HAP-1 (cell line): ENCODE measurements at regions not wholly inside any gene's neighbourhood (a gene's known extent, or its start where the extent isn't known, plus 50 kb on each side); places are given as distances from the start of the nearest gene placed in this dataset.

Experiments
- DNase-seq, 2 experiments: peaks; one replicate each; pipeline ENCODE4 v3.0.0-alpha.2; 2016 to 2020; ENCODE audit warnings: low spot score in 2 of 2
- H3K27me3 ChIP-seq: fragments of 250-450 bp; sonication (Bioruptor Pico); 2 replicates; pipeline ENCODE4 v1.5.1; 2020; ENCODE audit warnings: low read depth, mild to moderate bottlenecking, moderate library complexity
- H3K36me3 ChIP-seq: fragments of 250-450 bp; sonication (Bioruptor Pico); replicated peaks from 2 replicates; pipeline ENCODE4 v1.5.1; 2020; ENCODE audit warnings: mild to moderate bottlenecking
- H3K4me1 ChIP-seq: fragments of 250-450 bp; sonication (Bioruptor Pico); 2 replicates; pipeline ENCODE4 v1.5.1; 2020; ENCODE audit warnings: mild to moderate bottlenecking
- H3K4me3 ChIP-seq: fragments of 250-450 bp; sonication (Bioruptor Pico); 2 replicates; pipeline ENCODE4 v1.5.1; 2020; ENCODE audit warnings: mild to moderate bottlenecking, moderate library complexity
- H3K9me3 ChIP-seq: fragments of 250-450 bp; sonication (Bioruptor Pico); 2 replicates; pipeline ENCODE4 v1.5.1; 2020; ENCODE audit warnings: mild to moderate bottlenecking, moderate library complexity
- in situ Hi-C: fragments of 300-500 bp; cut with MboI; formaldehyde crosslinking; loops from 3 replicates; pipeline ENCODE4 v1.14.3; 2020; ENCODE audit warnings: low sequenced_read_pairs, inconsistent platforms, mixed read lengths

DNA sequence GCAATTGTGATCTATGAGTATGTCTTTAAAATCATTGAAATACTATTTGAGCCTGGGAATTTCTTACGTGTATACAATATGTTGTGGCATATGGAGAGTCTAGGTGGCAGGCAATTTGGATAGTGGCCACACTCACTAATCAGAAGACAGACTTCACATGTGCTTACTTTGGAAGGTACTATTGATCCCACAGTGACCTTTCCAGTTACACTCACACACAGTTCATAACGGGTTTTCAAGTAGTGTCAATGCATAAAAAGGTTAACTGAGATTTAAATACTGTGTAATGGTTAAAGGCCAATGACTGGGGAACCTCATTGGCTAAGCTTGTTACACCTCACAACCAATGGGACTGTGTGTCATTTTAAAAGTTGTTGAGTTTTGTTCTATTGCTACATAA, 783.2 kb downstream of the RPA4 start:
- Histone ChIP-seq H3K4me3 (no peak overlapping the region), H3K9me3 (no peaks in the 10 kb centered on the region), H3K36me3 (no peaks in the 10 kb centered on the region), H3K27me3 (no peaks in the 10 kb centered on the region), H3K4me1 (no peaks in the 10 kb centered on the region)
- DNase-seq = no peak
- in situ Hi-C loops = no loop called here

DNA sequence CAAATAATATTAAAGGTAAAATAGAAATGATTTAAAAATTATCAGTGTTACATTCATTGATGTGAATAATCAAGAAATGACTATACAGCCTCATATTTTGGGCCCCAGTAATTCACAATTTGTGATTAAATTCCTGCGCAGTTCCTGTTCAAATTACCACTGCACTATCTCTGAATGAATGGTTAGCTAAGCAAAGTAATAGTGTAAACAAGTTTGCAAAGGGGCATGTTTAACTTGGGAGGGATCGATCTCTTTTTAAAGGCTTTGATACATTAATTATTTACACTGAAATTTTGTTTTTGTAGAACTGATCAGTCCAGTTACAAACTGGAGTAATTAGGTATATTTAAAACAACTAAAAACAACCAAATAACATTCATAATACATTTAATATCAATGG, 784.4 kb downstream of the RPA4 start:
- Histone ChIP-seq H3K36me3 (no peaks in the 10 kb centered on the region), H3K4me1 (peaks cover 8% of the 10 kb centered on the region), H3K27me3 (no peaks in the 10 kb centered on the region), H3K4me3 (no peak overlapping the region), H3K9me3 (no peaks in the 10 kb centered on the region)
- DNase-seq = no peak
- in situ Hi-C loops = no loop called here

DNA sequence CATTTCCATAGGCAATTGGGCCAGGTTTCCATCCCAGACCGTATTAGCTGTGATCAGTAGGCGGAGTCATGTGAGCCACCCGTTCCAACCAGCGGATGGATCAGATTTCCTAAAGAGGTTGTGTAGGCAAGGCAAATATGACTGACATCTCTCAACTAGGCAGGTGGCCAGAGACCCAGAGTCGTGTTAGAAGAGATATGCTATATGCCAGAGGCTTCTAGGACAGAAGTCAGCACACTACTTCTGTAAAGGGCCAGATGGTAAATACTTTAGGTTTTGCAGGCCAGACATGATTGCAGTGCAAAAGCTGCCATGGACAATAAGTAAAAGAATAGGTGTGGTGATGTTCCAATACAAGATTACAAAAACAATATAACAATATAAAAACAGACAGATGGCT, 788.4 kb downstream of the RPA4 start:
- Histone ChIP-seq H3K4me3 (no peak overlapping the region), H3K27me3 (no peaks in the 10 kb centered on the region), H3K9me3 (no peaks in the 10 kb centered on the region), H3K4me1 (peaks cover 8% of the 10 kb centered on the region), H3K36me3 (no peaks in the 10 kb centered on the region)
- in situ Hi-C loops = no loop called here
- DNase-seq = peak; percentile 8 to 37

DNA sequence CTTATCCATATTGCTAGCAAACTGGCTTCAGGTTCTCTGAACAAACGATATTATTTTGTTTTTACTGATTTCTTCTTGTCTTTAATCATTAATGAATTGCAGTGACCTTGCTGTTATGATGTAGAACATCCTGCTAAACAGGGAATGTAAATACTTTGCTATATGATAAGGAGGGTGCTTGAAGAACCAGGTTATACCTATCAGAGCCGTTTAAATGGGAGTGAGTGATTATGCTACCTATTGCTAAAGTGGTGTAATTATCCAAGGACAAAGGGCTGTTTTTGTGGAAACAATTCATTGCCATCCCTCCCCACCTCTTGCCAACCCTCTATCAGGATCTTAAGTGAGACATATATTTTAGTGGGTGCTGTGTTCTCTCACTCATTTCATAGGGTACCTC, 788.9 kb downstream of the RPA4 start:
- H3K4me3 ChIP-seq = no peak overlapping the region
- no peaks in the 10 kb centered on the region for H3K27me3 ChIP-seq
- H3K36me3 ChIP-seq = no peaks in the 10 kb centered on the region
- H3K9me3 ChIP-seq = no peaks in the 10 kb centered on the region
- DNase-seq = no peak
- in situ Hi-C loops = no loop called here
- peaks cover 8% of the 10 kb centered on the region for H3K4me1 ChIP-seq

DNA sequence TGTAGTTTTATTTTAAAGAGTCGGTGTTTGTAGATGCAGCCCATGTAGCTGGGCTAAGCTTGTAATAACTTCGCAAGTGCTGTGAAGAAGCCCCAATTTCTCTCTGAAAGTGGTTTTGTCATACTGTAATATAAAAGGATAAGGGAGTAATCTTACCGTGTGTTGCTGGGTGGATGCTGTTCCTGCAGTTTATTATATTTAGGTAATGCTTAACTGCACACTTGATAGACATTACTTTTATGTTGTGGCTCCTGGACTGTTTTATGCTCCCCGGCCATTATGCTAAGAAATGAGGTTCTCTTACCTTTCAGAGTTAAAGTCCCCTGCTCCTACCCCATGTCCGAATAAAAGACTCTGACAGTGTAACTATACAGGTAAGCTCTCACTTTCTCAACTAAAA, 789.4 kb downstream of the RPA4 start:
- in situ Hi-C loops = no loop called here
- Histone ChIP-seq H3K36me3 (no peaks in the 10 kb centered on the region), H3K4me1 (peaks cover 9% of the 10 kb centered on the region), H3K9me3 (no peaks in the 10 kb centered on the region), H3K4me3 (no peak overlapping the region), H3K27me3 (no peaks in the 10 kb centered on the region)
- DNase-seq = no peak

DNA sequence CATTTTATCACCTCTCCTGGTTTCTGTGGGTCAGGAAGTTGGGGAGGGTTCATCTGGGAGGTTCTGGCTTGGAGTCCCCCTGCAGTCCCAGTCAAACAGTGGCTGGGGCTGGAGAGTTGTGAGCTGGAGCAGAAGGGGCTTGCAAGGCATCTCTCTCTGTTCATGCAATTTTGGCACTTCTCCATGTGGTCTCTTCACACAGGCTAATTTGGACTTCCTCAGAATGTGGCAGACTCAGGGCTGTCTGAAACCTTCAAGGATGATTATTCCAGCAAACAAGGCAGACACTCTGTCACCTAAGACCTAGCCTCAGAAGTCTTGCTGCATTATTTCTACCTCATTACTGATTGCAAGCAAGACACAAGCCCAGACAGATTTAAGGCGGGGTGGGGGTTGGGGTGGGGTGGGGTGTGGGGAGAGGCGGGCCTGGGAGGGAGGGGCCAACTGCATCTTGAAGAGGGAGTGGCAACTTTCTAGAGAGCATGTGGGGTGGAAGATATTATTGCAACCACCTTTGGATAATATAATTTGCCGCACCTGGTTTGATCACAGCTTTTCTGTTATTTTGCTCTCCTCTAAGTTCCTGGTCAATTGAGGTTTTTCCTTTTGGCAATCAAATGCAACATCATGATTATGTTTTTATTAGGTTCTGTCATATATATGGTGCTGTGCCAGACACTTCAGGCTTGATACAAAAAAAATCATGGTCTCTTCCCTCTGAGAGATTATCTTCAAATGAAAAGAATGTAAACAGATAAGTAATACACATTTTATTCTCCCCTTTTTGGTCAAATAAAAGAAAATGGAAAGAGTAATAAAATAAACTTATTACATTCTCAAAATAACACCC, 799.5 kb downstream of the RPA4 start:
- Histone ChIP-seq H3K27me3 (no peaks in the 10 kb centered on the region), H3K4me1 (peaks cover 10% of the 10 kb centered on the region), H3K36me3 (no peaks in the 10 kb centered on the region), H3K4me3 (no peak overlapping the region), H3K9me3 (no peaks in the 10 kb centered on the region)
- in situ Hi-C loops = no loop called here
- DNase-seq = no peak

DNA sequence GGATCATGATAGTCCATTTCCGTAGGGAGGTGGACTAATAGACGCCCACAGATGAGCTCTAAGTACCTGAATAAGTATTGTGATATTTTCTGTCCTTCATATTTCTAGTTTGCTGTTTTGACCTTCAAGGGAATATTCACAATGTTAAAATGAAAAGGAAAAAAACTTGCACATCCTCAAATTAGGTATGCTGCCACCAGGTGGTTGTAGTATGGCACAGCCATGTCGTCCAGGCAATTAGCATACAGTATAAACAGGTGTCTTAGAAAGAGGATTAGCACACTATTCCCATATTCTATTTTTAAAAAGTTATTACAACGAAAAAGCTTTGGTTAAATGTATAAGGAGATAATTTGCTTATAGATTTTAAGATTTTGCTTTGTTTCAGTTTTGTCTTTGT, 802.0 kb downstream of the RPA4 start:
- H3K36me3 ChIP-seq = no peaks in the 10 kb centered on the region
- DNase-seq = peak; percentile 52 to 56
- H3K4me1 ChIP-seq = no peaks in the 10 kb centered on the region
- in situ Hi-C loops = no loop called here
- no peaks in the 10 kb centered on the region for H3K27me3 ChIP-seq
- no peak overlapping the region for H3K4me3 ChIP-seq
- H3K9me3 ChIP-seq = no peaks in the 10 kb centered on the region

DNA sequence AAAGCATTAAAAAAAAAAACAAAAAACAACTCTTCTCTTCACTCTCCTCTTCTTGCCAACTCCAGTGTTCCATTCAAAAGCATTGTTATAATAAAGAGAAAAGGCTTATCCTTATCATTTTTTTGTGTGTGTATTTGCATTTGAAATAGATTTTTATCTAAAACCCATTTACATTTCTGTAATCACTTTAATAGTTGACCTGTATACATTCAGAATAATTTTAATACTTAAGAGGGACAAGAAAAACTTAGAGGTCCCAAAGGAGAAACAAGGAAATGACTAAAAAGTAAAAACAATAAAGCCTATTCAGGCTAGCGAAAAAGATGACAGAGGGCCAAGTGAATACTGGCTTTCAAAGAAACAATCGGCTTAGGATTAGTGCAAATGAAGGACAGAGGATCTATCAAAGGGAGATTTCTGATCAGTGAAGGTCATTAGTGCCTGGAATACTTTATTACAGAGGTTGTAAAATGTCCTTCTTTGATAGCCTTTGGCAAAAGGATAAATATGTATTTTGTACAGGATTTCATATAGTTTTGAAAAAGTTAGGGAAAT, 808.3 kb downstream of the RPA4 start:
- Histone ChIP-seq H3K9me3 (no peaks in the 10 kb centered on the region), H3K27me3 (peaks cover 3% of the 10 kb centered on the region; the same call in 1 of the 2 replicates), H3K4me3 (no peak overlapping the region), H3K36me3 (no peaks in the 10 kb centered on the region), H3K4me1 (peaks cover 16% of the 10 kb centered on the region)
- in situ Hi-C loops = no loop called here
- DNase-seq = peak; percentile 18 to 99

DNA sequence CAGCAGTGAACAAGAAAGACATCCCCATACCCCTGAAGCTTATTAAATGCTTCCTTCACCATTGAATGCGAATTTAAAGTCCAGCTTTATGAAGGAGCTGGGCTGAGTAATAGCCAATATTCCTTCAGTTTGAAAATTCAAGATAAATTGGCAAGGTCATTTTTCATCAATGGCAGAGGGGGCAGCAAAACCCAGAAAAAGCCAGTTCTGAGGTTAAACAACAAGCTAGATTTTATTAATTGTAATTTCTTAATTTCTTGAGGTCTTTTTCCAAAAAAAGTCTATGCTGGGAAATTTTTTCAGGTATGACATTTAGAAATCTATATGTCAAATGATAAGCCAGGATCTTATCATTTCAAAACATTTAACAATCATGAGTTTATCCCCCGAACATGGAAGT, 808.9 kb downstream of the RPA4 start:
- Histone ChIP-seq H3K27me3 (peaks cover 3% of the 10 kb centered on the region; the same call in 1 of the 2 replicates), H3K4me3 (no peak overlapping the region), H3K36me3 (no peaks in the 10 kb centered on the region), H3K4me1 (peaks cover 16% of the 10 kb centered on the region), H3K9me3 (no peaks in the 10 kb centered on the region)
- in situ Hi-C loops = no loop called here
- peak in 1 of 2 experiments; percentile 9 for DNase-seq

DNA sequence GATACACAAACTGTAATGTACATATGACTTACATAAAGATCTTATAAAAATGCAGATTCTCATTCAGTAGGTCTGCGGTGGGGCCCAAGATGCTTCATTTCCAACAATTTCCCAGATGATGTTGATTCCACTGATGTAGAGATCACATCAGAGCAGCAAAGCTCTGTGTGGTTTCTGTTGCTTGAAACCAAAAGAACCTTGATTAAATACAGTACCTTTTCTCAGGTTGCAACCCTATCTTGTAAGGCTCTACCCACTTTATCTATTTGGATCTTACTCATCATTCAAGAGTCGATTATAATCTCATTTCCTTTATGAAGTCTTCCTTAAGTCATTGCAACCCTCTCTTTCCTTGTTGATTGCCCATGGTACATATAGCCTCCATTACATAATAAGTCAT, 816.8 kb downstream of the RPA4 start:
- no peak for DNase-seq
- Histone ChIP-seq H3K36me3 (no peaks in the 10 kb centered on the region), H3K4me1 (peaks cover 3% of the 10 kb centered on the region; the same call in 1 of the 2 replicates), H3K4me3 (no peak overlapping the region), H3K9me3 (0 out of 2 replicates have a peak, but pooled peaks cover 4% of the 10 kb centered on the region), H3K27me3 (no peaks in the 10 kb centered on the region)
- in situ Hi-C loops = no loop called here

DNA sequence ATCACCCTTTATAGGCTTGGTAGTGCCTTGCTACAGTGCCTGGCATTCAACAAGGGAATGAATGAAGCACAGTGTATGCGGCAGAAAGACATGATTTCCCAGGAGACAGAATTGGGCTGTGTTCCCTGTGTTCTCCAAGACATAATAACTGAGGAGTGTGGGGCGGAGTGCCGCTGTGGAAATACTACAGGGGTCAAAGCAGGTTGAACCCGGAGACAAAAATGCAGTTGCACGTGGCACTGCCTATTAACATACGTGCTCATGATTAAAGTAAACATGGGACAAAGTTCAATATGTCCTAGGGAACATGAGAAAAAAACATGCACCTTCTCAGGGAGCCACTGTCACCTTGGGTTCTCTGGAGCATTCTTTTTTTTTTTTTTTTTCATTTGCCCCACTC, 820.8 kb downstream of the RPA4 start:
- no peak for DNase-seq
- Histone ChIP-seq H3K9me3 (no peaks in the 10 kb centered on the region), H3K4me3 (no peak overlapping the region), H3K36me3 (no peaks in the 10 kb centered on the region), H3K4me1 (no peaks in the 10 kb centered on the region), H3K27me3 (no peaks in the 10 kb centered on the region)
- in situ Hi-C loops = no loop called here

DNA sequence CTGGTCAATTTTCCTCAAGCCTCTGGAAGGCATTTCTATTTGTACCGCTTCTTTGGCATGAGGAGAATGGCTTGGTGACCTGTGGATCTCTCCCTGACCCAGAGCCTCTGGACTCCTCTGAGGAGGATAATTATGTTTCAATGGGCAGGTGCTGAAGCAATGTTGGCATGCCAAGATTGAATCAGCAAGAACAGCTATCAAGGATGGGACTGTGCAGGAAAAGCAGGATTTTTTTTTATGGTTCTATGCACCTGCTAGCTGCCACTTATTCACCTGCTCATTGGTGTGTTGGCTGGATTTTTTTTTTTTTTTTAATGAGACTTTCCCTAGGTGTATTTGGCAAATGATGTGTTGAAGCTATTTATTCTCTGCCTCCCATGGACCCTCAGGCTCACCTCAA, 821.2 kb downstream of the RPA4 start:
- Histone ChIP-seq H3K9me3 (no peaks in the 10 kb centered on the region), H3K27me3 (no peaks in the 10 kb centered on the region), H3K36me3 (no peaks in the 10 kb centered on the region), H3K4me3 (no peak overlapping the region), H3K4me1 (no peaks in the 10 kb centered on the region)
- in situ Hi-C loops = no loop called here
- DNase-seq = no peak

DNA sequence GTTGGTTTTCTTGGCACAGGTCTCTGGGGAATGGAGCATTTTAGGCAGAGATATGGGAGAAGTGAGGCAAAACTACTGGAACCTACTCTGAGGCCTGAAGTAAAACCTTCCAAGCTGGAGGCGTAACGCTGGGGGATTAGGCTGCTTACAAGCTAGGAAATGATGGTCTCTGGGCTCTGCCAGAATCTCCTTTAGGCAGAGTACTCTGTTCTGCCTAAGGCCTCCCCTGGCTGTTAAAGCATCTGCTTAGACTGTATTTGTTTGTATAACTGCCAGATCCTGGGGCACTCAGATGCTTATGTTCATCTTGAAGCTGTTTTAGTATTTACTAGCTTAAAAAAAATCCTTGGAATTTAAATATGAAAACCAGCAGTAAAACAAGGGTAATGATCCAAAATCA, 822.2 kb downstream of the RPA4 start:
- Histone ChIP-seq H3K4me1 (no peaks in the 10 kb centered on the region), H3K9me3 (no peaks in the 10 kb centered on the region), H3K4me3 (no peak overlapping the region), H3K36me3 (no peaks in the 10 kb centered on the region), H3K27me3 (no peaks in the 10 kb centered on the region)
- no peak for DNase-seq
- in situ Hi-C loops = no loop called here

DNA sequence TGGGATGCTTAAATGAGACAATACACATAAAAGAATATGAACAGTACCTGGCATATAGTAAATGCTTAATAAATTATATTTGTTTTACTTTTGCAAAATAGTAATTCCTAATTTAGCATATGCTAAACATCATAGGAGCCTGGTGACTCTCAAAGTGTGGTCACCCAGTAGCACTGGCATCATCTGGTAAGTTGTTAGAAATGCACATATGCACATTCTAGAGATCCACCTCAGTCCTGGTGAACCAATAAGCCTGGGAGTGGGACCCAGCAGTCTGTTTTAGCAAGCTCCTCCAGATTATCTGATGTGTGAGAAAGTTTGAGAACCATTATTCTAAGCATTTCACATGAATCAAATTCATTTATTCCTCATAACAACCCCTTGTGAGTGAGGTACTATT, 830.4 kb downstream of the RPA4 start:
- no peaks in the 10 kb centered on the region for H3K4me1 ChIP-seq
- in situ Hi-C loops = no loop called here
- H3K36me3 ChIP-seq = no peaks in the 10 kb centered on the region
- no peaks in the 10 kb centered on the region for H3K9me3 ChIP-seq
- no peaks in the 10 kb centered on the region for H3K27me3 ChIP-seq
- no peak overlapping the region for H3K4me3 ChIP-seq
- no peak for DNase-seq
